CD8-positive, alpha-beta memory T cell (primary cell): ENCODE measurements at regions not wholly inside any gene's neighbourhood (a gene's known extent, or its start where the extent isn't known, plus 50 kb on each side); places are given as distances from the start of the nearest gene placed in this dataset.
A peak's percentile ranks its signal among the peaks of the same experiment; 100 is the strongest.

ENCODE experiments used
- CTCF ChIA-PET: fragments of 350-600 bp; sonication (Branson Sonifier 250); formaldehyde crosslinking; loops from one replicate; lab custom pipeline; 2021; ENCODE audit warnings: antibody characterized with exemption; lab: Charles Lee
- POLR2A ChIA-PET: fragments of 350-600 bp; sonication (Branson Sonifier 250); formaldehyde crosslinking; loops from one replicate; lab custom pipeline; 2021; ENCODE audit warnings: antibody characterized with exemption; lab: Charles Lee
- DNase-seq, 5 donors: peaks; one replicate each; pipeline versions ENCODE4 v3.0.0 to v3.0.0-alpha.2; 2020 to 2022; ENCODE audit warnings: mixed read lengths in 1 of 5
- H3K27ac ChIP-seq: one replicate; pipeline ENCODE4 v1.7.0; 2013; ENCODE audit warnings: low read depth, mild to moderate bottlenecking, low read length, moderate library complexity
- H3K27me3 ChIP-seq: 2 replicates; pipeline ENCODE4 v1.7.0; 2013; ENCODE audit warnings: low read length, mild to moderate bottlenecking; ENCODE audit not compliant: insufficient read depth, poor library complexity, severe bottlenecking
- H3K36me3 ChIP-seq: 2 replicates; pipeline ENCODE4 v1.7.0; 2013; ENCODE audit warnings: mild to moderate bottlenecking, low read length, moderate library complexity; ENCODE audit not compliant: insufficient read depth
- H3K4me1 ChIP-seq: 2 replicates; pipeline ENCODE4 v1.7.0; 2013; ENCODE audit warnings: mild to moderate bottlenecking, low read length, moderate library complexity; ENCODE audit not compliant: insufficient read depth
- H3K4me3 ChIP-seq: 2 replicates; pipeline ENCODE4 v1.7.0; 2013; ENCODE audit warnings: mild to moderate bottlenecking, low read length
- H3K9me3 ChIP-seq: 2 replicates; pipeline ENCODE4 v1.7.0; 2013; ENCODE audit warnings: mild to moderate bottlenecking, low read length
- H3K27ac Mint-ChIP-seq, 8 donors: one replicate each; pipeline ENCODE4 v1.8.0; 2020 to 2021; ENCODE audit warnings: mixed read lengths in 8 of 8, mild to moderate bottlenecking in 6 of 8, inconsistent platforms in 3 of 8, moderate library complexity in 3 of 8
- H3K27me3 Mint-ChIP-seq, 2 donors: one replicate each; pipeline ENCODE4 v1.8.0; 2020 to 2021; ENCODE audit warnings: mixed read lengths in 2 of 2, mild to moderate bottlenecking in 1 of 2, moderate library complexity in 1 of 2
- H3K36me3 Mint-ChIP-seq, 3 donors: one replicate each; pipeline ENCODE4 v1.8.0; 2020 to 2021; ENCODE audit warnings: mixed read lengths in 3 of 3, inconsistent platforms in 1 of 3, mild to moderate bottlenecking in 1 of 3
- H3K4me1 Mint-ChIP-seq, 3 donors: one replicate each; pipeline ENCODE4 v1.8.0; 2020 to 2021; ENCODE audit warnings: mixed read lengths in 3 of 3, inconsistent platforms in 1 of 3, mild to moderate bottlenecking in 1 of 3
- H3K4me3 Mint-ChIP-seq, 7 donors: one replicate each; pipeline ENCODE4 v1.8.0; 2020 to 2021; ENCODE audit warnings: mixed read lengths in 7 of 7, mild to moderate bottlenecking in 6 of 7, moderate library complexity in 4 of 7, inconsistent platforms in 2 of 7
- H3K9me3 Mint-ChIP-seq, 5 donors: one replicate each; pipeline ENCODE4 v1.8.0; 2020 to 2022; ENCODE audit warnings: mixed read lengths in 5 of 5, mild to moderate bottlenecking in 3 of 5, moderate library complexity in 2 of 5, inconsistent platforms in 1 of 5

- Histone ChIP-seq H3K27ac (no peak overlapping the region), H3K36me3 (no peaks in the 10 kb centered on the region), H3K4me1 (no peaks in the 10 kb centered on the region), H3K9me3 (no peaks in the 10 kb centered on the region), H3K27me3 (no peaks in the 10 kb centered on the region), H3K4me3 (no peak overlapping the region)
- H3K9me3 Mint-ChIP-seq, result peaks cover 0 to 3% (median 0%) of the 10 kb centered on the region in 5 donors
- CTCF ChIA-PET, result no interaction called here
- H3K4me3 Mint-ChIP-seq, result no peak overlapping the region
- POLR2A ChIA-PET, result no interaction called here
- no peak for DNase-seq
- H3K27ac Mint-ChIP-seq, result no peak overlapping the region
- H3K36me3 Mint-ChIP-seq, result no peaks in the 10 kb centered on the region
- no peaks in the 10 kb centered on the region for H3K4me1 Mint-ChIP-seq
- H3K27me3 Mint-ChIP-seq, result no peaks in the 10 kb centered on the region
Observed at GRCh38 chr7:82701949-82702348, 258.4 kb upstream of the CACNA2D1 start.

DNA sequence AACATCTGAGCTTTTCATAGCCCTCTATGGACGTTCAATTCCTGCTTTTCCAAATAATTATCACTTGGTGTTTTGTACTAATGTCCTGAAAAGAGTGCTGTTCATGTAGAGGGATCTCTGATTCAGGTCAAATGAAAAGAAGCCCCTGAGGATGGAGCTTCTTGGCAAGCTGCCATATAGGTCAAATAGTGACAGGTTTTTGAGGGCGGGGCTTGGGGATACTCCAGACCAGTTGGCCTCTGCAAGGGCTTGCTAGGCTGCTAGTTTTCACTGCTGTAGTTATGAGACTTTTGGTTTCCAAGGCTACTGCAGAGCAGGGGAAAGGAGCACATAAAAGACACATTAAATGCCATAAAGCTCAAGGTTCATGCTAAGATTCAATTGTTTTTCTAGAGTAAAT, 257.2 kb upstream of the CACNA2D1 start:
- H3K27ac Mint-ChIP-seq, result no peak overlapping the region
- DNase-seq, result no peak
- Histone ChIP-seq H3K36me3 (no peaks in the 10 kb centered on the region), H3K27me3 (no peaks in the 10 kb centered on the region), H3K4me1 (no peaks in the 10 kb centered on the region), H3K9me3 (no peaks in the 10 kb centered on the region), H3K27ac (no peak overlapping the region), H3K4me3 (no peak overlapping the region)
- no peaks in the 10 kb centered on the region for H3K36me3 Mint-ChIP-seq
- no peaks in the 10 kb centered on the region for H3K27me3 Mint-ChIP-seq
- ChIA-PET POLR2A (no interaction called here), CTCF (no interaction called here)
- peaks cover 0 to 3% (median 0%) of the 10 kb centered on the region in 5 donors for H3K9me3 Mint-ChIP-seq
- H3K4me3 Mint-ChIP-seq, result no peak overlapping the region
- H3K4me1 Mint-ChIP-seq, result no peaks in the 10 kb centered on the region

GRCh38 chr7:82699773-82700186, 256.2 kb upstream of the CACNA2D1 start:
- Mint-ChIP-seq H3K36me3 (no peaks in the 10 kb centered on the region), H3K4me3 (no peak overlapping the region), H3K27me3 (no peaks in the 10 kb centered on the region), H3K4me1 (no peaks in the 10 kb centered on the region), H3K27ac (no peak overlapping the region), H3K9me3 (peaks cover 0 to 3% (median 0%) of the 10 kb centered on the region in 5 donors)
- Histone ChIP-seq H3K9me3 (no peaks in the 10 kb centered on the region), H3K4me1 (no peaks in the 10 kb centered on the region), H3K36me3 (no peaks in the 10 kb centered on the region), H3K4me3 (no peak overlapping the region), H3K27ac (no peak overlapping the region), H3K27me3 (no peaks in the 10 kb centered on the region)
- POLR2A ChIA-PET, result no interaction called here
- CTCF ChIA-PET, result no interaction called here
- DNase-seq, result no peak

DNA sequence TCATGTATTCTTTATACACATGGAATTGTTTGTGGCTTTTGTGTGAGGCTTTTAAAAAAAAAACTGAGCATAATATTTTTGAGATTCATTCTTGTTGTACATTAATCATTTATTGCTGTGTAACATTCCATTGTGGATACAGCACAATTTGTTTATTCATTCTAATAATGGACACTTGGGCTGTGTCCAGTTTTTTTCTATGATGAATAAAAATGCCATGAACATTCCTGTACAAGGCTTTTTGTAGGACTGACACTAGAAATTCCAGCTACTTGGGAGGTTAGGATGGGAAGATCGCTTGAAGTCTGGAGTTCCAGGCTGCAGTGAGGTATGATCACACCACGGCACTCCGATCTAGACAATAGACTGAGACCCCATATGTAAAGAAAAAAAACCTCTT, 254.3 kb upstream of the CACNA2D1 start:
- Mint-ChIP-seq H3K4me3 (no peak overlapping the region), H3K9me3 (peaks cover 0 to 3% (median 0%) of the 10 kb centered on the region in 5 donors), H3K36me3 (no peaks in the 10 kb centered on the region), H3K27ac (no peak overlapping the region), H3K27me3 (no peaks in the 10 kb centered on the region), H3K4me1 (no peaks in the 10 kb centered on the region)
- Histone ChIP-seq H3K9me3 (no peaks in the 10 kb centered on the region), H3K27ac (no peak overlapping the region), H3K4me3 (no peak overlapping the region), H3K27me3 (no peaks in the 10 kb centered on the region), H3K4me1 (no peaks in the 10 kb centered on the region), H3K36me3 (no peaks in the 10 kb centered on the region)
- no peak for DNase-seq
- ChIA-PET CTCF (no interaction called here), POLR2A (no interaction called here)

- H3K4me1 ChIP-seq, result no peaks in the 10 kb centered on the region
- H3K36me3 ChIP-seq, result no peaks in the 10 kb centered on the region
- Mint-ChIP-seq H3K9me3 (peaks cover 0 to 7% (median 2%) of the 10 kb centered on the region in 5 donors), H3K27me3 (no peaks in the 10 kb centered on the region), H3K36me3 (no peaks in the 10 kb centered on the region), H3K27ac (no peak overlapping the region), H3K4me1 (no peaks in the 10 kb centered on the region), H3K4me3 (no peak overlapping the region)
- ChIA-PET CTCF (no interaction called here), POLR2A (no interaction called here)
- DNase-seq, result no peak
- H3K27me3 ChIP-seq, result no peaks in the 10 kb centered on the region
- no peaks in the 10 kb centered on the region for H3K9me3 ChIP-seq
- no peak overlapping the region for H3K27ac ChIP-seq
- no peak overlapping the region for H3K4me3 ChIP-seq
Observed at GRCh38 chr7:82696631-82697030, 253.1 kb upstream of the CACNA2D1 start.

DNA sequence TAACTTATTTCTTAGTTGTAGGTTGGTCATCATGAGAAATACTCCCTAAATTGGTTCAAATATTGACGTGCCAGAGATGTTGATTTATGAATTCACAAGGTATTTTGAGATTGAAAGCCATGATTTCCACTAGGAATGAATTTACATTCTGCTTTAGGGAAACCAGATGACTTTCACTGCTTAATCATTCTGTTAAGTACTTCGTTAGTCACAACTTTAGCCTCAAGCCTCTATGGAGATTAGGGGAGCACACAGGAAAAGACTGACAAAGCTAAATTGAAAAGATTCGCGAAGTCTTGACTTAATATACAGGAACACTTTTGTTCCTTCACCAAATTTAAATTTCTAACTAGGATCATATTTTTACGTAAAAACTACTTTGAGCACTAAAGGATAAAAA, 250.4 kb upstream of the CACNA2D1 start:
- H3K4me1 Mint-ChIP-seq, result no peaks in the 10 kb centered on the region
- no peak overlapping the region for H3K4me3 ChIP-seq
- no peak overlapping the region for H3K4me3 Mint-ChIP-seq
- no peak for DNase-seq
- no peaks in the 10 kb centered on the region for H3K9me3 ChIP-seq
- H3K36me3 Mint-ChIP-seq, result no peaks in the 10 kb centered on the region
- H3K27ac Mint-ChIP-seq, result no peak overlapping the region
- ChIA-PET CTCF (no interaction called here), POLR2A (no interaction called here)
- H3K9me3 Mint-ChIP-seq, result peaks cover 0 to 13% (median 2%) of the 10 kb centered on the region in 5 donors
- no peaks in the 10 kb centered on the region for H3K4me1 ChIP-seq
- H3K27me3 ChIP-seq, result no peaks in the 10 kb centered on the region
- H3K27me3 Mint-ChIP-seq, result no peaks in the 10 kb centered on the region
- H3K36me3 ChIP-seq, result no peaks in the 10 kb centered on the region
- no peak overlapping the region for H3K27ac ChIP-seq

DNA sequence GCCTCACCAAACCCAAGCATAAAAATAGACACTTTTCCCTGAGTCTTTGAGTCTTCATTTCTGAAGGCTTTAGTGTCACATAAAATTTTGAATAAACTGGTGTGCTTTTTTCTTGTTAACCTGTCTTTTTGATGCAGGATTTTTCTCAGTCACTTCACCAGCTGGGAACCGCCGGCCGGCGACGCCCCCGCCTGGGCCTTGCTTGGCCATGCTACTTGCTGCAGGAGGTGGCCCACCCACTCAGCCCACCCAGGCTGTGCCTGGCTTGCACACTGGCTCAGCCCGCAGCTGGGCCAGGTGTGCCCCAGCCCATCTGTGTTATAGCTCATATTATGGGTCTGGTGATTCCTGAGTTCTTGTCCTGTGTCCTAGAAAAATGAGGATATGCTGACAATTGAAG, 247.4 kb upstream of the CACNA2D1 start:
- Mint-ChIP-seq H3K4me3 (no peak overlapping the region), H3K9me3 (peaks cover 0 to 13% (median 0%) of the 10 kb centered on the region in 5 donors), H3K27ac (no peak overlapping the region), H3K4me1 (no peaks in the 10 kb centered on the region), H3K27me3 (no peaks in the 10 kb centered on the region), H3K36me3 (no peaks in the 10 kb centered on the region)
- no peak for DNase-seq
- no peak overlapping the region for H3K4me3 ChIP-seq
- CTCF ChIA-PET, result no interaction called here
- no peaks in the 10 kb centered on the region for H3K9me3 ChIP-seq
- no peaks in the 10 kb centered on the region for H3K36me3 ChIP-seq
- no peaks in the 10 kb centered on the region for H3K4me1 ChIP-seq
- H3K27ac ChIP-seq, result no peak overlapping the region
- POLR2A ChIA-PET, result no interaction called here
- no peaks in the 10 kb centered on the region for H3K27me3 ChIP-seq

- Mint-ChIP-seq H3K9me3 (peaks cover 0 to 5% (median 0%) of the 10 kb centered on the region in 5 donors), H3K27ac (no peak overlapping the region), H3K4me1 (no peaks in the 10 kb centered on the region), H3K36me3 (peaks cover 0 to 1% (median 0%) of the 10 kb centered on the region in 3 donors), H3K4me3 (no peak overlapping the region), H3K27me3 (peaks cover 0 to 2% of the 10 kb centered on the region in 2 donors)
- POLR2A ChIA-PET, result no interaction called here
- no peaks in the 10 kb centered on the region for H3K4me1 ChIP-seq
- H3K36me3 ChIP-seq, result no peaks in the 10 kb centered on the region
- H3K27ac ChIP-seq, result no peak overlapping the region
- no peaks in the 10 kb centered on the region for H3K9me3 ChIP-seq
- no peak overlapping the region for H3K4me3 ChIP-seq
- CTCF ChIA-PET, result no interaction called here
- DNase-seq, result no peak
- no peaks in the 10 kb centered on the region for H3K27me3 ChIP-seq
Observed at GRCh38 chr7:82685214-82685613, 241.6 kb upstream of the CACNA2D1 start.

DNA sequence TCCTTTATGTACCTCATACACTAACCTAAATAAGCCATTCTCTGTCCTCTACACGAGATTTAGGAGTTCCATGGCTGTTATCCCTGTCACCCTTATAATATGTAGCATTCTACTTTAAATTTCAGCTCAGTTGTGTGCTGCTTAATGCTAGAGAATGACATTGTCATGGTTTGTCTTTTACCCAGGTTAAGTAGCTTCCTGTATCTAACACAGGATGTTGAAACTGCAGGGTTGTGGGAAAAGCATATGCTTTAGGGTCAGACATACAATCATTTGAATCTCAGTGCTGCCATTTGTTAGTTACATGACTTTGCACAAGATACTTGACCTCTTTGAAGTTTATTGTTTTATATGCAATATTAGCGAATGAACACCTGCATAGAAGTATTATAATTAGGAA, 235.1 kb upstream of the CACNA2D1 start:
- Histone ChIP-seq H3K27me3 (no peaks in the 10 kb centered on the region), H3K4me1 (peaks cover 23% of the 10 kb centered on the region), H3K9me3 (no peaks in the 10 kb centered on the region), H3K36me3 (no peaks in the 10 kb centered on the region), H3K27ac (no peak overlapping the region), H3K4me3 (peak overlapping the region; percentile 29)
- peak in 2 of 5 donors; percentile 33 to 34 for DNase-seq
- Mint-ChIP-seq H3K4me3 (peak overlapping the region in 6 of 7 donors; percentile 58 to 78 (median 77)), H3K9me3 (peaks cover 0 to 7% (median 0%) of the 10 kb centered on the region in 5 donors), H3K27ac (peak overlapping the region; percentile 81 to 96 (median 91)), H3K4me1 (peaks cover 22 to 28% (median 25%) of the 10 kb centered on the region in 3 donors), H3K27me3 (peaks cover 0 to under 1% of the 10 kb centered on the region in 2 donors), H3K36me3 (no peaks in the 10 kb centered on the region)
- ChIA-PET POLR2A (no interaction called here), CTCF (no interaction called here)
